HepG2 (cell line): ENCODE measurements at regions not wholly inside any gene's neighbourhood (a gene's known extent, or its start where the extent isn't known, plus 50 kb on each side); places are given as distances from the start of the nearest gene placed in this dataset.
"Not testable (repeated sequence)": the region's sequence is repeated elsewhere in the genome, so short reads cannot be mapped to it uniquely, and the experiment has no call there.

Experiments
- CHD2 ChIP-seq: IDR thresholded peaks from 2 replicates; pipeline ENCODE4 v1.6.1; 2011; ENCODE audit warnings: low read depth, low read length, improper control_type of control experiment
- ZFX ChIP-seq: sonication (generic); formaldehyde crosslinking; IDR thresholded peaks from 2 replicates; pipeline ENCODE4 v1.4.0; 2020; ENCODE audit warnings: mild to moderate bottlenecking, low read depth, missing genetic modification reagents, moderate library complexity
- ZNF777 ChIP-seq: sonication (generic); formaldehyde crosslinking; IDR thresholded peaks from 2 replicates; pipeline ENCODE4 v1.4.0; 2020; ENCODE audit warnings: missing genetic modification reagents

GRCh38 chrX:63179852-63180251 lies 171.3 kb downstream of the SPIN4 start:
- not testable (repeated sequence) for TF ChIP-seq ZFX (CRISPR knock-in tag); CHD2; ZNF777 (CRISPR knock-in tag)
